Left lung (tissue), 4 donors: ENCODE measurements at regions not wholly inside any gene's neighbourhood (a gene's known extent, or its start where the extent isn't known, plus 50 kb on each side); places are given as distances from the start of the nearest gene placed in this dataset.

Experiments used
- ATAC-seq: fragments of 200-7000 bp; cut with Tn5 transposase; one replicate; pipeline ENCODE4 v1.9.1; 2020; ENCODE audit warnings: moderate library complexity
- DNase-seq, 4 donors: peaks; one replicate each; pipeline ENCODE4 v3.0.0-alpha.2; 2013 to 2020
- H3K27ac ChIP-seq, 2 donors: fragments of 200-600 bp; sonication (generic) in 1 of 2; one replicate each; pipeline versions ENCODE4 v1.5.0 to v1.8.0; 2020 to 2021
- H3K27me3 ChIP-seq, 2 donors: fragments of 200-600 bp; sonication (generic) in 1 of 2; one replicate each; pipeline versions ENCODE4 v1.5.0 to v1.8.0; 2020 to 2021
- H3K36me3 ChIP-seq, 2 donors: fragments of 200-600 bp; sonication (generic) in 1 of 2; one replicate each; pipeline versions ENCODE4 v1.5.0 to v1.8.0; 2020 to 2021
- H3K4me1 ChIP-seq, 2 donors: fragments of 200-600 bp; one replicate each; pipeline ENCODE4 v1.8.0; 2021
- H3K4me3 ChIP-seq, 2 donors: fragments of 200-600 bp; sonication (generic) in 1 of 2; one replicate each; pipeline versions ENCODE4 v1.5.0 to v1.8.0; 2020 to 2021; ENCODE audit warnings: mild to moderate bottlenecking in 1 of 2
- H3K9me3 ChIP-seq, 2 donors: fragments of 200-600 bp; sonication (generic) in 1 of 2; one replicate each; pipeline versions ENCODE4 v1.5.0 to v1.8.0; 2020 to 2021
- intact Hi-C, 2 donors: fragments of 100-400 bp; cut with DNase I; formaldehyde crosslinking; loops; one replicate each; pipeline versions ENCODE4 v1.11.2 to v1.14.2; 2022
- TF ChIP-seq, protein P1 (sequence below), 2 donors: fragments of 200-600 bp; sonication (generic) in 1 of 2; IDR thresholded peaks; one replicate each; pipeline versions ENCODE4 v1.5.0 to v1.8.0; 2021; ENCODE audit warnings: antibody characterized with exemption in 2 of 2
- donor health status: DM: no; HTN: yes; CAD: no.
- donor health status: DM: no; HTN: no; CAD: no.

DNA sequence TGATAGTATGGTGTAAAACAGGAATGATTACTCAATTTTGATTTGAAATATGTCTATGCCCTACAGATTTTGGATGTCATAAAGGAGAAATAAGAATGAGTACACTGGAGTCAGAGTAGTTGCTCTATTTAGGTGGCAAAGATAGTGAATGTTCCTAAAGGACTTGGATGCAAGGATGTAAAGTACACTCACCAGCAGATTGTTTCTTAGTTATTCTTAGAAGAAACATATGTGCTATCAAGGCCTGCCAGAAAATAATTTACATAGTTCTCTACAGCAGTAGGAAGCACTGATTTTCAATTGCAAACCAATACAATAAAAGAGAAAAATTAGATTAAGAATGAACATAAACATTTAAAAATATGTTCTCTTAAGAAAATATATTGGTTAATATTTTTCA lies 259.4 kb downstream of the PPP1R3A start:
- ATAC-seq (no peak), DNase-seq (no peak)
- H3K9me3 ChIP-seq = no peaks in the 10 kb centered on the region
- intact Hi-C loops = no loop called here
- H3K4me3 ChIP-seq = no peak overlapping the region
- H3K4me1 ChIP-seq = no peaks in the 10 kb centered on the region
- TF ChIP-seq, protein P1, sequence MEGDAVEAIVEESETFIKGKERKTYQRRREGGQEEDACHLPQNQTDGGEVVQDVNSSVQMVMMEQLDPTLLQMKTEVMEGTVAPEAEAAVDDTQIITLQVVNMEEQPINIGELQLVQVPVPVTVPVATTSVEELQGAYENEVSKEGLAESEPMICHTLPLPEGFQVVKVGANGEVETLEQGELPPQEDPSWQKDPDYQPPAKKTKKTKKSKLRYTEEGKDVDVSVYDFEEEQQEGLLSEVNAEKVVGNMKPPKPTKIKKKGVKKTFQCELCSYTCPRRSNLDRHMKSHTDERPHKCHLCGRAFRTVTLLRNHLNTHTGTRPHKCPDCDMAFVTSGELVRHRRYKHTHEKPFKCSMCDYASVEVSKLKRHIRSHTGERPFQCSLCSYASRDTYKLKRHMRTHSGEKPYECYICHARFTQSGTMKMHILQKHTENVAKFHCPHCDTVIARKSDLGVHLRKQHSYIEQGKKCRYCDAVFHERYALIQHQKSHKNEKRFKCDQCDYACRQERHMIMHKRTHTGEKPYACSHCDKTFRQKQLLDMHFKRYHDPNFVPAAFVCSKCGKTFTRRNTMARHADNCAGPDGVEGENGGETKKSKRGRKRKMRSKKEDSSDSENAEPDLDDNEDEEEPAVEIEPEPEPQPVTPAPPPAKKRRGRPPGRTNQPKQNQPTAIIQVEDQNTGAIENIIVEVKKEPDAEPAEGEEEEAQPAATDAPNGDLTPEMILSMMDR (IDR thresholded peaks at IDR 0.05) = no peak
- no peaks in the 10 kb centered on the region for H3K36me3 ChIP-seq
- H3K27me3 ChIP-seq = no peaks in the 10 kb centered on the region
- no peak overlapping the region for H3K27ac ChIP-seq

DNA sequence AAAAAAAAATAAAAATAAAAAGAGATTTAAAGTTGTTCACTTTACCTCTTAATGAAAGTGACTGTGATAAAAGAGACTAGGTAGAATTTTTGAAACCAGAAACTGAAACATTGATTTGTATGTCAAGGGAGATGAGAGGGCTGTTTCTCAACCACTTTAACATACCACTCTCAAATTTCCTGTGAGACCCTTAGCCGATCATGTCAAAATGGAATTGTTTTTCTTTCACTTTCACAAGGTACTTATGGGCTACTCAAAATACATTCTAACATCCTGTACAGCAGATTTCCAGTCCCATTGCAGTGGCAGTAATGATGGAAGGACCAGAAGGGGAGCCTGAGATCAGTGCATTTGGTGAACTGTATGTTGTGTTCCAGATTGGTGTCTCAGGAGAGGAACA lies 261.2 kb downstream of the PPP1R3A start:
- no peaks in the 10 kb centered on the region for H3K27me3 ChIP-seq
- H3K4me1 ChIP-seq = no peaks in the 10 kb centered on the region
- H3K9me3 ChIP-seq = no peaks in the 10 kb centered on the region
- TF ChIP-seq, protein P1 (IDR thresholded peaks at IDR 0.05) = no peak
- H3K36me3 ChIP-seq = no peaks in the 10 kb centered on the region
- peak in 1 of 4 donors; percentile 3 for DNase-seq
- H3K27ac ChIP-seq = no peak overlapping the region
- ATAC-seq = no peak
- intact Hi-C loops = no loop called here
- no peak overlapping the region for H3K4me3 ChIP-seq

DNA sequence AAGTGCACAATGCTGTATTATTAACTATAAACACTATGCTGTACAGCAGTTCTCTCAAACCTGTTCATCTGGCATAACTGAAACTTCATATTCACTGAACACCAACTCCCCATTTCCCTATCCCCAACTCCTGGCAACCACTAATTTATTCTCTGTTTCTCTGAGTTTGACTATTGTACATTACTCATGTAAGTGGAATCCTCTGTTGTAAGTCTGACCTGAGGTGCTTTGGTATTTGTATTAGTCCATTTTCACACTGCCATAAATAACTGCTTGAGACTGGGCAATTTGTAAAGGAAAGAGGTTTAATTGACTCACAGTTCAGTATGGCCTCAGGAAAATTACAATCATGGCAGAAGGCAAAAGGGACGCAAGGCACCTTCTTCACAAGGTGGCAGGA lies 266.3 kb downstream of the PPP1R3A start:
- TF ChIP-seq, protein P1 (IDR thresholded peaks at IDR 0.05) = no peak
- DNase-seq (no peak), ATAC-seq (no peak)
- Histone ChIP-seq H3K4me1 (no peaks in the 10 kb centered on the region), H3K9me3 (no peaks in the 10 kb centered on the region), H3K27ac (no peak overlapping the region), H3K4me3 (no peak overlapping the region), H3K27me3 (no peaks in the 10 kb centered on the region), H3K36me3 (no peaks in the 10 kb centered on the region)
- intact Hi-C loops = no loop called here

DNA sequence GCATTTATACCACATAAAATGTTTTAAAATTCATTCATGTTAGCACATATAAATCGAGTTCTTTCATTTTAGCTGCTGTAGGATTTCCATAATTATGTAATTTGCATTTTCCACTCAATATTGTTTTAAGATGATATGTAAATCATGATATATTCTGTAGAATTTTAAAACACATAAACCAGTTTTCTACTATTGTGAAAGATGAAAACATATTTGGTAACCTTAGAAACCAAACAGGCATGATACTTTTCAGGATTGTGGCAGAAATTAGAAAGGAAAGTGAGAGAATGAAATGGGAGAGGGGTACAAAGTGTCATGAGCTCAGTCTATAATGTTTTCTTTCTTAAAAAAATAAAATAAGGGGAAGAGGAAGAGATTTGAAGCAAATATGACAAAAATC lies 269.3 kb downstream of the PPP1R3A start:
- no peak overlapping the region for H3K4me3 ChIP-seq
- H3K36me3 ChIP-seq = no peaks in the 10 kb centered on the region
- no peaks in the 10 kb centered on the region for H3K4me1 ChIP-seq
- H3K27me3 ChIP-seq = no peaks in the 10 kb centered on the region
- H3K9me3 ChIP-seq = peaks cover 0 to 8% of the 10 kb centered on the region in 2 donors
- intact Hi-C loops = no loop called here
- TF ChIP-seq, protein P1 (IDR thresholded peaks at IDR 0.05) = no peak
- H3K27ac ChIP-seq = no peak overlapping the region
- no peak for ATAC-seq
- no peak for DNase-seq

DNA sequence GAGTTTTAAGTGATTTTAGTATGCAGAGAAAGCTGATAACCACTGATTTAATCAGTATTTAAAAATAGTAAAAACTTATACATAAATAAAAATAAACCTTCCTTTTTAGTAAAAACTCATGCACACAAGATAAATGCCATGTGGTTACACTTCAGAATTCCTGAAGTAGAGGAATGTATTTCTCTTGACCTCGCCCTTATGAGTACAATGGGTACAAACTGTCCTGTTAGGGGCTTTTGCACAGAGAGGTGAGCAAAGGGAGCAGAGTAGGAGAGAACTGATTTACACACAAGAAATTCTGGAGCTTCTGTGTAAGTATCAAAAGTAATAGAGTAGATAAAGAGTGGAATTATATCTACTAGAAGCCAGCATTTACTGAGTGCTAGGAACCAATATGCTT lies 279.6 kb downstream of the PPP1R3A start:
- intact Hi-C loops = no loop called here
- no peaks in the 10 kb centered on the region for H3K36me3 ChIP-seq
- no peak overlapping the region for H3K4me3 ChIP-seq
- H3K27ac ChIP-seq = no peak overlapping the region
- peaks cover 0 to 3% of the 10 kb centered on the region in 2 donors for H3K9me3 ChIP-seq
- DNase-seq = no peak
- no peaks in the 10 kb centered on the region for H3K27me3 ChIP-seq
- peak; percentile 29 for ATAC-seq
- TF ChIP-seq, protein P1 (IDR thresholded peaks at IDR 0.05) = no peak
- no peaks in the 10 kb centered on the region for H3K4me1 ChIP-seq
